HL-60 (cell line): ENCODE measurements at regions not wholly inside any gene's neighbourhood (a gene's known extent, or its start where the extent isn't known, plus 50 kb on each side); places are given as distances from the start of the nearest gene placed in this dataset.

Experiments used
- GABPA ChIP-seq: IDR thresholded peaks from 2 replicates; pipeline ENCODE4 v1.6.1; 2012; ENCODE audit warnings: low read depth
- POLR2AphosphoS5 ChIP-seq: IDR thresholded peaks from 2 replicates; pipeline ENCODE4 v1.6.1; 2012; ENCODE audit warnings: low read depth
- SPI1 ChIP-seq: IDR thresholded peaks from 2 replicates; pipeline ENCODE4 v1.6.1; 2012; ENCODE audit warnings: low read depth, mild to moderate bottlenecking, borderline replicate concordance
- TF ChIP-seq, protein P1 (sequence below): IDR thresholded peaks from one replicate; pipeline ENCODE4 v1.5.1; 2011; ENCODE audit warnings: low read length, control low read depth, inconsistent platforms; ENCODE audit not compliant: insufficient read depth
- TF ChIP-seq, protein P2 (sequence below): IDR thresholded peaks from 2 replicates; pipeline ENCODE4 v1.6.1; 2012; ENCODE audit warnings: low read depth; ENCODE audit not compliant: insufficient replicate concordance

DNA sequence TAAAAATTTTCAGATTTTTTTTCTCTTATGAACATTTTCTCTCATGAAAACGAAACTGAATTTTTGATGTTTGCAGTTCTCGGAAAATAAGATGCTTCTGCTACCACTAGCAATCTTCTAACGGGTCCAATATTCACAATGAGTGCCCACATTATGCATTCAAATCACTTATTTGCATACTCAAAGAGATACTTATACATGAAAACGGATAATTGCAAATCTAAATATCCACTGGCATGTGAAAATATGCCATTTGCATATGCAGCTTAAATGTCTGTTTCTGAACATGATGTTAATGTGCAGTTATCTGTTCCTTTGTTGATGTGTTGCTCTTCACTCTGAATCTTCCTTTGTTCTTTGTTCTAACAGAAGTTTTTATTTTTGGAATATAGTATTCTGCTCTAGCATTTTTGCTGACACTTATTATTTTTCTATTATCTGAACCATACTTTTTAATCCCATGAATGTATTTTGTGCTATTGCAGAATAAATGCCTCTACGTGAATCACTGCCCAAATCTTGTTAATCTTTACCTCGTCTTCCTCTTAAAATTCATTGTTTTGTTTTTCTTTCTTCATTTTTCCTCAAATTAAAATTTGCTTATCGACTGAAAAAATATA is 259.4 kb upstream of the BRINP3 start:
- TF ChIP-seq, protein P1, sequence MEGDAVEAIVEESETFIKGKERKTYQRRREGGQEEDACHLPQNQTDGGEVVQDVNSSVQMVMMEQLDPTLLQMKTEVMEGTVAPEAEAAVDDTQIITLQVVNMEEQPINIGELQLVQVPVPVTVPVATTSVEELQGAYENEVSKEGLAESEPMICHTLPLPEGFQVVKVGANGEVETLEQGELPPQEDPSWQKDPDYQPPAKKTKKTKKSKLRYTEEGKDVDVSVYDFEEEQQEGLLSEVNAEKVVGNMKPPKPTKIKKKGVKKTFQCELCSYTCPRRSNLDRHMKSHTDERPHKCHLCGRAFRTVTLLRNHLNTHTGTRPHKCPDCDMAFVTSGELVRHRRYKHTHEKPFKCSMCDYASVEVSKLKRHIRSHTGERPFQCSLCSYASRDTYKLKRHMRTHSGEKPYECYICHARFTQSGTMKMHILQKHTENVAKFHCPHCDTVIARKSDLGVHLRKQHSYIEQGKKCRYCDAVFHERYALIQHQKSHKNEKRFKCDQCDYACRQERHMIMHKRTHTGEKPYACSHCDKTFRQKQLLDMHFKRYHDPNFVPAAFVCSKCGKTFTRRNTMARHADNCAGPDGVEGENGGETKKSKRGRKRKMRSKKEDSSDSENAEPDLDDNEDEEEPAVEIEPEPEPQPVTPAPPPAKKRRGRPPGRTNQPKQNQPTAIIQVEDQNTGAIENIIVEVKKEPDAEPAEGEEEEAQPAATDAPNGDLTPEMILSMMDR, result no peak
- no peak for TF ChIP-seq POLR2AphosphoS5
- TF ChIP-seq GABPA, result no peak
- TF ChIP-seq, protein P2, sequence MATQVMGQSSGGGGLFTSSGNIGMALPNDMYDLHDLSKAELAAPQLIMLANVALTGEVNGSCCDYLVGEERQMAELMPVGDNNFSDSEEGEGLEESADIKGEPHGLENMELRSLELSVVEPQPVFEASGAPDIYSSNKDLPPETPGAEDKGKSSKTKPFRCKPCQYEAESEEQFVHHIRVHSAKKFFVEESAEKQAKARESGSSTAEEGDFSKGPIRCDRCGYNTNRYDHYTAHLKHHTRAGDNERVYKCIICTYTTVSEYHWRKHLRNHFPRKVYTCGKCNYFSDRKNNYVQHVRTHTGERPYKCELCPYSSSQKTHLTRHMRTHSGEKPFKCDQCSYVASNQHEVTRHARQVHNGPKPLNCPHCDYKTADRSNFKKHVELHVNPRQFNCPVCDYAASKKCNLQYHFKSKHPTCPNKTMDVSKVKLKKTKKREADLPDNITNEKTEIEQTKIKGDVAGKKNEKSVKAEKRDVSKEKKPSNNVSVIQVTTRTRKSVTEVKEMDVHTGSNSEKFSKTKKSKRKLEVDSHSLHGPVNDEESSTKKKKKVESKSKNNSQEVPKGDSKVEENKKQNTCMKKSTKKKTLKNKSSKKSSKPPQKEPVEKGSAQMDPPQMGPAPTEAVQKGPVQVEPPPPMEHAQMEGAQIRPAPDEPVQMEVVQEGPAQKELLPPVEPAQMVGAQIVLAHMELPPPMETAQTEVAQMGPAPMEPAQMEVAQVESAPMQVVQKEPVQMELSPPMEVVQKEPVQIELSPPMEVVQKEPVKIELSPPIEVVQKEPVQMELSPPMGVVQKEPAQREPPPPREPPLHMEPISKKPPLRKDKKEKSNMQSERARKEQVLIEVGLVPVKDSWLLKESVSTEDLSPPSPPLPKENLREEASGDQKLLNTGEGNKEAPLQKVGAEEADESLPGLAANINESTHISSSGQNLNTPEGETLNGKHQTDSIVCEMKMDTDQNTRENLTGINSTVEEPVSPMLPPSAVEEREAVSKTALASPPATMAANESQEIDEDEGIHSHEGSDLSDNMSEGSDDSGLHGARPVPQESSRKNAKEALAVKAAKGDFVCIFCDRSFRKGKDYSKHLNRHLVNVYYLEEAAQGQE, result no peak
- no peak for TF ChIP-seq SPI1
